ENCODE measurements at regions not wholly inside any gene's neighbourhood (a gene's known extent, or its start where the extent isn't known, plus 50 kb on each side); places are given as distances from the start of the nearest gene placed in this dataset.
A peak's percentile ranks its signal among the peaks of the same experiment; 100 is the strongest.

- TF ChIP-seq CTCF (conservative IDR thresholded peaks at IDR 0.05; ENCODE audit: low read depth, low read length) = no peak
- no peak overlapping the region for H3K4me3 ChIP-seq (ENCODE audit: low read length)
- no peak for DNase-seq (ENCODE audit: low read depth)
These were observed 249.1 kb upstream of the PPFIA2 start for GRCh38 chr12:82008251-82008650.

- peak; percentile 49 for DNase-seq (ENCODE audit: low read depth)
- TF ChIP-seq CTCF (conservative IDR thresholded peaks at IDR 0.05; ENCODE audit: low read depth, low read length) = no peak
- no peak overlapping the region for H3K4me3 ChIP-seq (ENCODE audit: low read length)
These were observed 239.7 kb upstream of the PPFIA2 start for GRCh38 chr12:81998761-81999378.

- DNase-seq (ENCODE audit: low read depth) = no peak
- H3K4me3 ChIP-seq (ENCODE audit: low read length) = no peak overlapping the region
- TF ChIP-seq CTCF (conservative IDR thresholded peaks at IDR 0.05; ENCODE audit: low read depth, low read length) = peak; percentile 35
These were observed 233.3 kb upstream of the PPFIA2 start for GRCh38 chr12:81992461-81992860.

GRCh38 chr12:81991868-81992267 lies 232.7 kb upstream of the PPFIA2 start:
- TF ChIP-seq CTCF (conservative IDR thresholded peaks at IDR 0.05; ENCODE audit: low read depth, low read length) = no peak
- DNase-seq (ENCODE audit: low read depth) = no peak

GRCh38 chr12:81988362-81988761 lies 229.2 kb upstream of the PPFIA2 start:
- TF ChIP-seq CTCF (conservative IDR thresholded peaks at IDR 0.05; ENCODE audit: low read depth, low read length) = no peak
- no peak overlapping the region for H3K4me3 ChIP-seq (ENCODE audit: low read length)
- no peak for DNase-seq (ENCODE audit: low read depth)

More at GRCh38 chr12:81991868-81992267, 232.7 kb upstream of the PPFIA2 start:
- no peak overlapping the region for H3K4me3 ChIP-seq (ENCODE audit: low read length)

GRCh38 chr12:81987371-81987770 lies 228.2 kb upstream of the PPFIA2 start:
- no peak for TF ChIP-seq CTCF (conservative IDR thresholded peaks at IDR 0.05; ENCODE audit: low read depth, low read length)
- DNase-seq (ENCODE audit: low read depth) = peak; percentile 69
- H3K4me3 ChIP-seq (ENCODE audit: low read length) = no peak overlapping the region

GRCh38 chr12:81976661-81977060 lies 217.5 kb upstream of the PPFIA2 start:
- H3K4me3 ChIP-seq (ENCODE audit: low read length) = no peak overlapping the region
- TF ChIP-seq CTCF (conservative IDR thresholded peaks at IDR 0.05; ENCODE audit: low read depth, low read length) = no peak
- DNase-seq (ENCODE audit: low read depth) = no peak
